Esophagus mucosa (tissue), 1 donor: ENCODE measurements at regions not wholly inside any gene's neighbourhood (a gene's known extent, or its start where the extent isn't known, plus 50 kb on each side); places are given as distances from the start of the nearest gene placed in this dataset.
"Not testable (repeated sequence)": the region's sequence is repeated elsewhere in the genome, so short reads cannot be mapped to it uniquely, and the experiment has no call there.

Source experiments
- ATAC-seq: fragments of 200-7000 bp; cut with Tn5 transposase; one replicate; pipeline ENCODE4 v1.9.1; 2020
- donor health status: DM: yes; HTN: yes; CAD: no.

DNA sequence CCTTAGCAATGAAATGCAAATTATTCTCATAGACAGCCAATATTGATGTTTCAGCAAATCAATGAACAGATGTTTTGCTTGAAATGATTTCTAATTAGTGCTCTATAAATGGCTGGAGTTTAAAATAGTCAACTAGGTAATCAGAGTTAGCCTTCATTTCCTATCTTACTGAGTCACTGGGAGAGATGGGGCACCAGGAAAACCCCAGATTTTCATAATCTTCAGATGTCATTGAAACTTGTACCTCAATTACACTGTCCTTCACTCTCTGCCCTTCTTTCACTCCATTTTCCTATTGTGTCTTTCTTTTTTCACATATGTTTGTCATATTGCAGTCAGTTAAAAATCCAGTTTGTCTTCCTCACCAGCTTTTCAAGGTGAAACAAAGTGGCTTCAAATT lies 92.7 kb downstream of the C12orf75 start:
- no peak for ATAC-seq

- ATAC-seq = no peak
Observed at GRCh38 chr12:105423921-105424320, 93.4 kb downstream of the C12orf75 start.

DNA sequence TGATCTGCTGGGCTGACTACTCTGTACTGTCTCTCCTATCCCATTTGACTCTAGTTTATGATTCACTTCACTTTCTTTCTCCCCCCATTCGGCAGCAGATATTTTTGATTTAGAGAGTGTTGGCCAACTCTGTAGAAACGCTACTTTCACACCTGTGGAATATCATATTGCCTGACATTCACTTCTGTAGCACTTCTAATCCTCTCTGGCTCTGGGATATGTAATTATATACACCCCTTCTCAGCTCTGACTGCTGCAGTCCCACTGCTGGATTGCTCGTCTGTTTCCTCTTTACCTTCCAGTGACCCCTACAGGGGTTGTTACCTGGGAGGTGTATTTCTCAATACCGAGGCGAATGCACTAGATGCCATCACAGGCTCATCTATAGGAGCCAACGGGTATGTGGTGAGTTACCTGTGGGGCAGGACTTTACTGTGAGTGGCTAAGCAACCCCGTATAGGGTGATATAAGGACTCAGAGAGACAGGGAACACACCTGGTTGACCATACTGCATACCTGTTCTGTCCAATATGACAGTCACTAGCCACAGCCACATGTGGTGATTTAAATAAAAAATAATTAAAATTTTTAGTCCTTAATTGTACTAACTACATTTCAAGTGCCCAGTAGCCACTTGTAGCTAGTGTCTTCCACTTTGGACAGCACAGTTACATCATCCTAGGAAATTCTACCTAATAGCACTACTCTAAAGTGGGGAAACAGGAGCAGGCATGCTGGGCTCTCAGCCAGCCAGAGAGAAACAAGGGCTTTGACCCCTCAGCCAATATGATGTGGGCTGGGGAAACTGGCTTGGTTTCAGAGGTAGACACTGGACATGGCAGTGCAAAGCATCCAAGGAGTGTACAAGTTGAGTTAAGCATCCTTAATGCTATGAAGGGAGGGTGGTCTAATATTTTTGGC lies 95.0 kb downstream of the C12orf75 start:
- ATAC-seq = no peak

- ATAC-seq = no peak
Observed at GRCh38 chr12:105426766-105427165, 96.3 kb downstream of the C12orf75 start.

DNA sequence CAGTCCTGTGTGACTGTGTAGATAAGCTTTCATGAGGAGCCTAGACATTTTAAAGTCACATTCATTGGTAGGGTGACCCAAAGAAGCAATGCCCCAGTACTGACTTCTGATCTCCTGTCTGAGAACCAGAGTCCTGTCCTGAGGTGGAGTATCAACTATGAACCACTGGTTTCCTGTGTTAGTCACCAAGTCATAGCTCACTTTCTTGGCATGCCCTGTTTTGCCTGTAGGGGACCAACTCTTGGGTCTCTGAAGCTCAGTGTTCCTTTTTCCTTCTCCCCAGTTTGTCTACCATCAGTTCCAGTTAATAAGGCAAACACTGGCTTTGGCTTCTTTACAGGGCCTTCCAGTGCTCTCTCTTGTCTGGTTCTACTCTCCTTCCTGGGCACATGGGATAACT lies 97.4 kb downstream of the C12orf75 start:
- no peak for ATAC-seq

DNA sequence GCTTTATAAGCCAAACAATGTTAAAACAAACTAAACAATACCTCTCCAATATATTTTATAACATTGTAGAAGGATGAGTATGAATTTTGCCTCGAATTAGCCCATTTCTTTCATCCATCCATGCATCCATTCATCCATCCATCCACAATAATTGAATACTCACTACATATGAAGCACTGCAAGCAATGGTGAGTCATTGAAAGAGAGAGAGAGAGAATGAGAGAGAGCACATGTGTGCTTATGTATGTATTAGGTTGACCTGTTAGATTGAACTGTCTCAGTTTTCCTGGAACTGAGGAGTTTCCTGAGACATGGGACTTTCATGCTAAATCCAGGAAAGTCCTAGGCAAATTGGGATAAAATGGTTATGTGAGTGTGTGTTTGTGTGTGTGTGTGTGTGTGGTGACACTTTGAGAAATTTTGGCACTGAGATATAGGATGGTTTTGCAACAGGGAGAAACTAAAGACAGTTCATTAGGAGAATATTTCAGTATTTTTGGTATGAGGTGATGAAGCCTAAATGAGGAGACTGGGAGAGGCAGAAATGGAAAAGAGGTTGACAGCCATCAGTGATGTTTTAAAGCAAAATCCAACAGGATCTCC lies 98.4 kb downstream of the C12orf75 start:
- no peak for ATAC-seq

- ATAC-seq = no peak
Observed at GRCh38 chr12:105429511-105429910, 99.0 kb downstream of the C12orf75 start.

DNA sequence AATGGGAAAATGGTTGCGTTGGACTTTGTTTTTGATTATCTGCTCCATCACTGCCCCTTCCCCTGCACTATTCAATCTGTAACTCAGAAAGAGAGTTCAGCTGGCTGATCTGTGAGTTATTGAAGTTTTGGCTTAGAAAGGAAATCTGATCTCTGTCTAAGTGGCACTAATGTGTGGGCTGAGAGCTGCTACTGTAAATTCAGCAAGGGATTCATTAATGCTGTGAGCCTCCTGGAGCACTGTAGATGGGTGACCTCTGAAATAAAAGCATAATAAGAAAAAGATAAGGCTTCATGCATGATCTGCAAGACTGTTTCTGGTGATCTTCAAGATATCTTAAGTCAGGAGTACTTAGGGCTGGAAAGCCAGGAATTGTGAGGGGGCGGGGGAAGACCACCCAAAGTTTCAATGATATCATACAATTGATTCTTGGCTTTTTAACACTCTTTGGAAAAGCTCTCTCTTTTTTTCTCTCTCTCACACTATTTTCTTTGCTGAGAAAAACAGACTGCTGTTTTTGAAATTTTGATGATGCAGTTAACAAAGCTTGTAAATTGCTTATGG lies 101.1 kb downstream of the C12orf75 start:
- ATAC-seq = no peak

GRCh38 chr12:105433804-105434203 lies 103.3 kb downstream of the C12orf75 start:
- ATAC-seq = no peak

- no peak for ATAC-seq
Observed at GRCh38 chr12:105436636-105437035, 106.1 kb downstream of the C12orf75 start.

GRCh38 chr12:105440037-105440664 lies 109.7 kb downstream of the C12orf75 start:
- no peak for ATAC-seq

GRCh38 chr12:105443802-105444652 lies 113.5 kb downstream of the C12orf75 start:
- no peak for ATAC-seq

- no peak for ATAC-seq
Observed at GRCh38 chr12:105444653-105445102, 114.2 kb downstream of the C12orf75 start.

DNA sequence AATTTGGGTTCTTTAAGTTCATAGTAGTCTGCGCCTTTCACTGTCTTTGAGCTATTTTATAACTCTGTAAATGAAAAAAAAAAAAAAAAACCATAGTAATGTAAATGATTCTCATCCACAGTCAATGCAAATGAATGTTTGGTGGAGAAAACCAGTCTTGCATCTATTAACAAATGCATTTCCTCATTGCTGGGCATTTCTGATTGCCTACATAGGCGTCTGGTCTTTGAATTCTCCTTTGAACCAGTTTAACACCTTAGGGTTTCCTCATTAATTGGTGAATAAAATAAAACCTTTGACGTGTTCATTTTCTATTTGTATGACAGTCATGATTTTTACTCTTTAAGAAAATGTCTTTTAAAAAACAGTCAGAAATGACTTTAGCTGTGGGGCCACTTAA lies 114.8 kb downstream of the C12orf75 start:
- ATAC-seq = no peak

DNA sequence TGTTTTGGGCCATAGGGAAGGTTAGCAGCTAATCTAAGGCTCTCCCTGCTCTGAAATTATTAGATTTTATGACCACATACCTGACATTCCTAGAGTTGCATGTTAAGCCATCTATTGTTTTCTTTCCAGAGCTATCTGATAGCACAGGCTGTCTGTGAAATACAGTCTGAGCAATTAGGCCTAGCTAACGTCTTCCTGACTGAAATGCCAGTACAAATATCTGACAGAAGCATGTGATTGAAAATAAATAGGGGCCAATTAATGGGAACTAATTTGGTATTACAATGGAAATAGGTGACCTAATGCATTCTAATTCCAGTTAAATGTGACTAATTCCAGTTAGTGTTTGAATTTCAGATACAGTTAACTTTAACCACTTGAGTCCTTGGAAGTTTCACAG lies 115.2 kb downstream of the C12orf75 start:
- no peak for ATAC-seq

DNA sequence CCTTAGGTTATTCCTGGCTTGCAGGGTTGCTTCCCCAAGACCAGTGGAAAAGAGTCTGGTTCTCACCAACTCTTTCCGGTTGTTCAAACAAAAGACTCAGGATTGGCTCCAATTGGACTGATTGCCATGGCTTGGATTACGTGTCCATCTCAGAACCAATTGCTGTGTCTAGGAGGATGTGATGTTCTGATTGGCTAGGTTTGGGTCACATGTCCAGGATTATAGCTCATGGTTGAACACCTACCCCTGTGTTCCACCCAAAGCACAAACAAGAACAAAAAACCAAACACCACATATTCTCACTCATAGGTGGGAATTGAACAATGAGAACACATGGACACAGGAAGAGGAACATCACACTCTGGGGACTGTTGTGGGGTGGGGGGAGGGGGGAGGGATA lies 116.0 kb downstream of the C12orf75 start:
- not testable (repeated sequence) for ATAC-seq

DNA sequence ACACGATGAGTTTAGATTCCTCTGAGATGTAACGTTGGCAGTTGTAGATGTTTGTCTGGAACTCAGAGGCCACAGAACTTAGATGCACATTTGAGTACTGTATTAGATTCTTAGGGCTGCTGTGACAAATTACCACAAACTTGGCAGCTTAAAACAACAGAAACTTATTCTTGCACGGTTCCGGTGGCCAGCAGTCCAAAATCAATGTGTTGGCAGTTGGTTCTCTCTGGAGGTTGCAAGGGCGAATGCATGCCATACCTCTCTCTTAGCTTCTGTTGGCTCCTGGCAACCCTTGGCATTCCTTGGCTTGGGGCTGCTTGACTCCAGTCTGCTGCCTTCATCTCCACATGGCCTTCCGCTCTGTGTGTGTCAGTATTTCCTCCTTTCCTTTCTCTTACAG lies 118.9 kb downstream of the C12orf75 start:
- ATAC-seq = no peak

- no peak for ATAC-seq
Observed at GRCh38 chr12:105451211-105451610, 120.7 kb downstream of the C12orf75 start.

- no peak for ATAC-seq
Observed at GRCh38 chr12:105451798-105452197, 121.3 kb downstream of the C12orf75 start.

- no peak for ATAC-seq
Observed at GRCh38 chr12:105453316-105453715, 122.8 kb downstream of the C12orf75 start.

DNA sequence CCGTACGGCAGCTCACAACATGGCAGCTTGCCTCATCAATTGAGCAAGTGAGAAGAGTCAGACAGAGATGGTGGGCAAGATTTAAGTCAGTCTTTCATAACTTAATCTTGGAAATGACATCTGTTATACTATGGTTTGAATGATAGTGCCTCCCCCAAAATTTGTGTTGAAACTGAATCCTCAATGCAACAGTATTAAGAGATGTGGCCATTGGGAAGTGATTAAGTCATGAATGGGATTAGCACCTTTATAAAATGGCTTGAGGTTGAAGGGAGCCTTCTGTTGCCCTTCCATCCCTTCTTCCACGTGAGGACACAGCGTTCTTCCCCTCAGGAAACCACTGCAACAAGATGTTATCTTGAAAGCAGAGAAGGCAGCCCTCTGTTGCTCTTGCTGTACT lies 124.2 kb downstream of the C12orf75 start:
- no peak for ATAC-seq

- peak; percentile 36 for ATAC-seq
Observed at GRCh38 chr12:105455261-105455660, 124.8 kb downstream of the C12orf75 start.
